ENCODE measurements at regions not wholly inside any gene's neighbourhood (a gene's known extent, or its start where the extent isn't known, plus 50 kb on each side); places are given as distances from the start of the nearest gene placed in this dataset.
"Not testable (repeated sequence)": the region's sequence is repeated elsewhere in the genome, so short reads cannot be mapped to it uniquely, and the experiment has no call there.

- intact Hi-C loops (cut with micrococcal nuclease) = no loop called here
- no peak overlapping the region for H3K4me3 Mint-ChIP-seq
- DNase-seq (no peak), ATAC-seq (no peak)
- no peaks in the 10 kb centered on the region for H3K27me3 Mint-ChIP-seq
- ChIA-PET CTCF (no interaction called here), POLR2A (no interaction called here)
- H3K4me1 Mint-ChIP-seq (ENCODE audit: low read depth) = peaks cover 14% of the 10 kb centered on the region
- no peak overlapping the region for H3K27ac Mint-ChIP-seq
- no peaks in the 10 kb centered on the region for H3K36me3 Mint-ChIP-seq (ENCODE audit: low read depth)
- H3K9me3 Mint-ChIP-seq = no peaks in the 10 kb centered on the region
- no peak for TF ChIP-seq CTCF (IDR thresholded peaks at IDR 0.05)
These were observed 408.5 kb upstream of the USP9Y start for GRCh38 chrY:12292542-12292941.

GRCh38 chrY:12296460-12296859 is 404.6 kb upstream of the USP9Y start:
- Mint-ChIP-seq H3K36me3 (ENCODE audit: low read depth) (no peaks in the 10 kb centered on the region), H3K27me3 (no peaks in the 10 kb centered on the region), H3K27ac (no peak overlapping the region), H3K4me3 (no peak overlapping the region), H3K4me1 (ENCODE audit: low read depth) (no peaks in the 10 kb centered on the region), H3K9me3 (no peaks in the 10 kb centered on the region)
- ATAC-seq (no peak), DNase-seq (no peak)
- intact Hi-C loops (cut with micrococcal nuclease) = no loop called here
- no peak for TF ChIP-seq CTCF (IDR thresholded peaks at IDR 0.05)
- ChIA-PET POLR2A (no interaction called here), CTCF (no interaction called here)

- DNase-seq; ATAC-seq; H3K4me1 Mint-ChIP-seq (ENCODE audit: low read depth); CTCF ChIA-PET; H3K27ac Mint-ChIP-seq; H3K9me3 Mint-ChIP-seq; POLR2A ChIA-PET; H3K36me3 Mint-ChIP-seq (ENCODE audit: low read depth); H3K27me3 Mint-ChIP-seq; H3K4me3 Mint-ChIP-seq; intact Hi-C loops (cut with micrococcal nuclease): not testable (repeated sequence)
These were observed 401.2 kb upstream of the USP9Y start for GRCh38 chrY:12299796-12300195.

GRCh38 chrY:12303464-12303863 is 397.6 kb upstream of the USP9Y start:
- H3K9me3 Mint-ChIP-seq = peaks cover 2% of the 10 kb centered on the region
- peak; percentile 86 for ATAC-seq
- intact Hi-C loops (cut with micrococcal nuclease) = no loop called here

GRCh38 chrY:12305456-12305855 is 395.6 kb upstream of the USP9Y start:
- TF ChIP-seq CTCF (IDR thresholded peaks at IDR 0.05) = no peak

More at GRCh38 chrY:12303464-12303863, 397.6 kb upstream of the USP9Y start:
- Mint-ChIP-seq H3K27ac (peak overlapping the region; percentile 71), H3K4me3 (peak overlapping the region; percentile 58), H3K27me3 (no peaks in the 10 kb centered on the region), H3K36me3 (ENCODE audit: low read depth) (no peaks in the 10 kb centered on the region), H3K4me1 (ENCODE audit: low read depth) (peaks cover 13% of the 10 kb centered on the region)
- ChIA-PET POLR2A (no interaction called here), CTCF (no interaction called here)
- no peak for TF ChIP-seq CTCF (IDR thresholded peaks at IDR 0.05)
- DNase-seq = peak; percentile 45

GRCh38 chrY:12309212-12309611 is 391.8 kb upstream of the USP9Y start:
- no peaks in the 10 kb centered on the region for H3K27me3 Mint-ChIP-seq
- H3K9me3 Mint-ChIP-seq = peaks cover 2% of the 10 kb centered on the region
- H3K4me1 Mint-ChIP-seq (ENCODE audit: low read depth) = peaks cover 5% of the 10 kb centered on the region
- no peaks in the 10 kb centered on the region for H3K36me3 Mint-ChIP-seq (ENCODE audit: low read depth)
- DNase-seq (peak; percentile 48), ATAC-seq (no peak)
- TF ChIP-seq CTCF (IDR thresholded peaks at IDR 0.05) = peak; percentile 62
- ChIA-PET CTCF (interaction anchor here (0.9 kb wide), 1 partner anchor 16 kb away, joined by 3 read pairs; no protein-coding TSS in a partner anchor), POLR2A (no interaction called here)
- H3K27ac Mint-ChIP-seq = no peak overlapping the region
- H3K4me3 Mint-ChIP-seq = no peak overlapping the region
- intact Hi-C loops (cut with micrococcal nuclease) = no loop called here

More at GRCh38 chrY:12305456-12305855, 395.6 kb upstream of the USP9Y start:
- no peak overlapping the region for H3K4me3 Mint-ChIP-seq
- peaks cover 2% of the 10 kb centered on the region for H3K9me3 Mint-ChIP-seq
- ChIA-PET POLR2A (no interaction called here), CTCF (no interaction called here)
- no peaks in the 10 kb centered on the region for H3K36me3 Mint-ChIP-seq (ENCODE audit: low read depth)
- no peaks in the 10 kb centered on the region for H3K27me3 Mint-ChIP-seq
- H3K27ac Mint-ChIP-seq = no peak overlapping the region
- no peak for DNase-seq
- no peak for ATAC-seq
- H3K4me1 Mint-ChIP-seq (ENCODE audit: low read depth) = peaks cover 13% of the 10 kb centered on the region
- intact Hi-C loops (cut with micrococcal nuclease) = no loop called here
